GM18909 (cell line): ENCODE measurements at regions not wholly inside any gene's neighbourhood (a gene's known extent, or its start where the extent isn't known, plus 50 kb on each side); places are given as distances from the start of the nearest gene placed in this dataset.

Experiments
- ATAC-seq: cut with Tn5 transposase; IDR thresholded peaks from one replicate; pipeline ENCODE4 v1.9.1; 2021; ENCODE audit warnings: mild to moderate bottlenecking; ENCODE audit not compliant: unreplicated experiment, poor library complexity

DNA sequence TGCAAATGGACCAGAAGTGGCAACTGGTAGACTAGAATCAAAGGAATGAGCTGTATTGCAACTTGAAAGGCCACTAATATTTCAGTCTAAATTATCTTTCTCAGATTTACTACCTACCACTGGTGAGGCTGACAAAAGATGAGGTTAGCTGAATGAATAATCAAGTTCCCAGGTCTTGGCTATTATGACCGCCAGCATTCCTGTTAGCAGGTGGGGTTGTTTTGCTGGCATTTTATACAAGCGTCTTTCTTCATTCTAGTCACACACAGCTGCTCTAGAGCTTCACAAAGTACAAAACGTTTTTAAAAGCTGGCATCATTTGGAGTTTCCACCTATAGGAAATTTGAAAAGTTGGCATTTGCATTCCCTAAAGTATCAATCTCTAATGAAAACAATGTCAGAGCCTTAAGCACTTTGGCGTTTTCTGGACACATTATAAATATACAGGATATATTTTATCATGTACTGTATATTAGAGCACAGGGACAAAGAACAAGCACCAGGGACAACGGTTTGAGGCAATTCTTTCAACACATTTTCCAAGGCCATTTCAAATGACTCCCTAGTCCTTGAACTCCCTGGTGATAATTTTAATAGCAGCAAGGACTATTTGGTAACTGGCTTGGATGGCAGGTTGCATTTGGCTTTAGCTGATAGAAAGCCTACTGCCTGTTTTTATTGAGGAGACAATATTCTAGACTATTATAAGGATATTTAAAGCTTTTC lies 410.2 kb upstream of the CHST9 start:
- no peak for ATAC-seq

DNA sequence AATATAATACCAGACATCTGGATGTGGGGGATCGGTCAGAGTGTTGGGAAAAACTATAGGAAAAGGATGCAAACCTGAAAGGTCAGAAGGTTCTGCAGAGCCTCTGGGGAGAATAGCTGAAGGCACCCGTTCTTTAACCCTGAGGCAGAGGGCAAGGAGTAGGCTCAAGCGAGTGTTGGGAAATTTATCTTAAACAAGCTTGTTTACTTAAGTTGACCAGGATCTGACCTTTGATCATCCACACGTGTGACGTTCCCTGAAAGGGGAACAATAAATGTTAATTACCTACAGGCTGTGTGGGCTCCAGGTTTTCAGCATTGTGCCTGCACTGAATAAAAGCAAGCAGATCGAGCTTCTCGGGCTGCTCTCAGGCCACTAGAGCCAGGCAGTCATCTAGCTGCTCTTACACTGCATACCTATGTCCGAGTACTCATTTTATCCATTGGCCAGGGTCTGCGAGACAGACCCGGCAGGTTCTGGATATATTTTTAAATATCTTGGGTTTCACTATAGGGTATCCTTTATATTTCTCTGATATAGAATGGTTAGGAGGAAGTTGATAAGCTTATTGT lies 400.6 kb upstream of the CHST9 start:
- no peak for ATAC-seq

DNA sequence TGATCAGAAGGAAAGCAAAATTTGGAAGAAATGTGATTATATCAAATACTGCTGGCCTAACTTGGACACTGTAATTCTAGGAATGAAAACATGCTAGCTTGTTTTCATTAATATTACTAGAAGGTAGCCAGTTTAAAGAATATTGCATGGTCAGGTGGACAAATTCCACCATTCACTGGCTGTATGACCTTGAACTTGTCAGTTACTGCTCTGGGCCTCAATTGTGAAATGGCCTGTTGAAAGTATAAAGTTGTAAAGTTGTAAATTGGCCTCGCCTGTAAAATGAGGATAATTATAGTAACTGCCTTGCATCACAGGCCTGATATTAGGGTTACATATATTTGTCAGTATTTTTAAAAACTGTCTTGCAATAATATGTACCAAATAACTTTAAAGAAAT lies 398.4 kb upstream of the CHST9 start:
- ATAC-seq = no peak

GRCh38 chr18:27582760-27583412 lies 397.8 kb upstream of the CHST9 start:
- no peak for ATAC-seq

DNA sequence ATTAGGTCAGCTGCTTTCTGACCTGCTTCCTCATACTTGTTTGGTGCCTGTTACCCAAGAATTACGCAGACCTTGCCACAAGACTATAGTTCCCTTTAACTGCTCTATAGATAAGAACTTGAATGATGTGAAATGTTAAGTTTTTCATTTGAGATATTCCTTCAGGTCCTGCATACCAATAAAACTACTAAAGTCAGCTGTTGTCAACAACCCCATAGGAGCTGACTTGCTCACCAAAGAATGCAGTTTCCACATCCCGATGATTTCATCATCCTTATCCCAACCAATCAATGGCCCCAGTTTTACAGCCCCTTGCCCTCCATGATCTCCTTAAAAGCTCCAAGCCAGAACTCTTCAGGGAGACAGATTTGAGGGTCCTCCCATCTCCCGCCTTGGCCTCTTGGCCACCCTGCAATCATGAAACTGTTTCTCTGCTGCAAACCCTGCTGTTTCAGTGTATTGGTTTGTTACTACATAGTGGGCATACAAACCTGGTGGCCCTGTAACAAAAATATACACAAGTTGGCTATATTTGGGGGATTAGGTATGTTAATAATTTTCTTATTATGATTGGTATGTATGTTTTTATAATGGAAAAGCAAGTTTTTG lies 396.3 kb upstream of the CHST9 start:
- no peak for ATAC-seq

- ATAC-seq = no peak
Measured at GRCh38 chr18:27579364-27579763, 394.3 kb upstream of the CHST9 start.

DNA sequence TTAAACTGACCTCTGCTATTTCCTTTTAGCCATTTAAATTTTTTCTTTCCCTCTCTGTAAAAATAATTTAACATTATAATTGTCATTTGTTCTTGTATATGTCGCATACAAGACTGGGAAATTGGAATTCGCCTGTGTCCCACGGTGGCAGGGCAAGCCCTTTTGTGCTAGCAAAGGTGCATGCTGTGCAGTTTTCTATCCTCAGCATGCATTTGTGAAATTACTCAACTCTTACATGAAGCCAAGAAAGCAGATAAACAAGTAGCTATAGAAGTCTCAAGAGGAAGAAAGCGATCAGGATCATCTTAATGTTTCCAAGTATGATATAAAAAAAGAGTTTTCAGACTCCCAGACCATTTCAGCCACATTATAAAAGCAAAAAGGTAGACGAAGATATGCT lies 392.6 kb upstream of the CHST9 start:
- ATAC-seq = no peak

DNA sequence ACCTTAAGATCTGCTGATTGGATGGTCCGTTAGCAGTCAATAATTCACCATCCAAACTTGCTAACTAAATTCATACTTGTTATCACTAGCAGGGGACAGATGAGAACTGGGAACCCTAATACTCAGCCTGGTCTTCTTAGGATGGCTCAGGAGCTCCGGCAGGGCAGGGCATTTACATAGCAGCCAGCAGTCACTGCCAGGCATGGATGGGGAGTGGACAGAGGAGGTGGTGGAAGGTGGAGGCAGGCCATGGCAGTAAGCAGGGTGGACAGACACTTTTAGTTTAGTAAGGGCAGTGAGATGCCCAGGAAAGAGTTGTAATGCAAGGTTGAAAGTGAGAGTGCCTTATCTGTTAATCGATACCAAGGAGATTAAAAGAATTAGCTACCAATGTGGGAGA lies 392.2 kb upstream of the CHST9 start:
- no peak for ATAC-seq

DNA sequence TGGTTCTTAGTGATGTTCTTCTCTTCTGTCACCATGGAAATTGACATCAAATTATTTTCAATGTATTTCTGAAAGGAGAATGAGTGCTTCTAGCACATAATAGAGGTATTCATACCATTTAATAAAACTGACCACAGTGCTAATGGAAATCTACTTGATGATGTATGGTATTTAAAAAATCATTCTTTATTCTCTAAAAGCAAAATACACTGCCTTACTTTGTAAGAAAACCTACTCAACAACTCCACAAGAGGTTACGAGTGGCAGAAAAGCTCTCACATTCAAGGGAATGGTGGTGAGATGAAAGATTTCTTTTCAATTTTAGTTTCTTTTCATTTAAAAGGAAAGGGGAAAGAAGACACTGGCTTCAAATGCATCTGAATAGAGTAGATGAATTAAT lies 382.3 kb upstream of the CHST9 start:
- no peak for ATAC-seq

- no peak for ATAC-seq
Measured at GRCh38 chr18:27564066-27564465, 379.0 kb upstream of the CHST9 start.

- no peak for ATAC-seq
Measured at GRCh38 chr18:27558388-27559155, 373.5 kb upstream of the CHST9 start.

- no peak for ATAC-seq
Measured at GRCh38 chr18:27556741-27557140, 371.6 kb upstream of the CHST9 start.

GRCh38 chr18:27549335-27550039 lies 364.4 kb upstream of the CHST9 start:
- no peak for ATAC-seq

DNA sequence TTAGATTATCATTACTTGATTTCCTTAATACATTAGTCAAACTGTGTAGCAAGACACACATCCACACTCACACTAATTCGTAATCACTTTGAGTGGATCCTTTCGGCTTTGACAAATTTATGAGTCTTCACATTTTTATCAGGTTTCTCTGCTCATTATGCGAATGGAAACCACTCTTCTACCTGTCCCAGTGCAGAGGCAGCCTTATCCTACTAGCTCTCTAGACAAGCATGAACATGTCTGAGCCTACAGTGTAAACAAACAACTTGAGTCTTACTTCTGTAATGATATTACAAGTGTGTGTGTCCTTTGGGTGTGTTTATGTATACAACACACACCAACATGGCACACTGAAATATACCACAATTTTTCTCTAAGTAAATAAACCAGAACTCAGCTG lies 361.9 kb upstream of the CHST9 start:
- ATAC-seq = no peak

DNA sequence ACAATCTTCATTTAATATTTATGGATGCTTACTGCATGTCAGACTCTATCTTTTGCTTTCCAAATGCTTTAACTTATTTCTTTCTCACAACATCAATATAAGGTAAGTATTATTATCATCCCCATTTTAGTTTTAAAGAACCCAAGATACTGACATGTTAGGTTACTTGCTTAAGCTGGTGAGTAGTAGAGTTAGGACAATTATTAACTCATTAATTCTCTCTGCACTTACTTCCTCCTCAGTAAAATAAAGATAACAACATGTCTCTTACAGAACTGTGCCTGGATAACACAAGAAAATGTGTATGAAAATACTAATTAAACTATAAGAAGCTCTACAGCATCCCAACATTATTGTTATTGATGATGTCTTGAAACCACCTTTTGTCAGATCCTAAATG lies 359.1 kb upstream of the CHST9 start:
- ATAC-seq = no peak

- no peak for ATAC-seq
Measured at GRCh38 chr18:27541293-27541692, 356.2 kb upstream of the CHST9 start.

DNA sequence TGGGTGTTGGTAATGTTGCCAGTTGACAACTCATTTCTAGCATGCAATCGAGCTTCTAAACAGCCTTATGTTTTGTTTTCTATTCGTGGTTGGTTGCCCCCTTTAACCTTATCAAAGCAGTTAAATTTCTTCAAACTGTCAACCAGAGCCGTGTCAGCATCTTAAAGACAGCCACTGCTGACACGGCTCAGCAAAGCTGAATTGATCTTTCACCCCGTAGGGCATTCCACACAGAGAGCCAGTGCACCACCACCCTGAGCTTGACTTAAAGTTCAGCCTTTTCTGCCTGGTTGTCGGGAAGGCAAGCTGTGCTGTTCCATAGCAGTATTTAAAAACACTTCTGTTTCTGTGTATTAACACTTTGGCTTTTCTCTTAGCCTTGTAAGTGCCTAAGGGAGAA lies 355.0 kb upstream of the CHST9 start:
- ATAC-seq = no peak

DNA sequence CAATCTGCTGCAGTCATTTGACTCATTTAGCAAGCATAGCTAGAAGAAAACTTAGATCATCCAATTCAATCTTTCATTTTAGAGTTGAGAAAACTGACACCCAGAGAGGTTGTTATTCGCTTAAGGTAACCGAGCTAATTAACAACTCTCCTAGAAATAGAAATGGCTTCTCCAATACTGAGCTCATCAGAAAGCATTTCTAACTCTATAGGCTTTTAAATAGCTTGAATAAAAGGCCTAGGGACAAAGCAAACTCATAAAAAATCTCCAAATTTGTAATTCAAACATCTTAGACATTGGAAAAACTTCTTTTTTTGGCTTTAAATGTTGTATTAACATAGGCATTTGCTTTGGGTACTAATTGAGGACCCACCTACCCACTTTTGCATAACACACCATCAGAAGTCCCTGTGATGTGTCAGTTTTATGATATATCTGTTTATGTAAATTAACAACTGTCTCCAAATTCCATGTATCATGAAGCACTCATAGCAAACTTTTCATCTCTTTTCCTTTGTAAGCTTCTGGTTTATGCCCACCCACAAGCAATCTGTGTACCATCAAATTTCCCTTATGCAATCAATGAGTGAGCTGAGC lies 343.9 kb upstream of the CHST9 start:
- ATAC-seq = no peak

DNA sequence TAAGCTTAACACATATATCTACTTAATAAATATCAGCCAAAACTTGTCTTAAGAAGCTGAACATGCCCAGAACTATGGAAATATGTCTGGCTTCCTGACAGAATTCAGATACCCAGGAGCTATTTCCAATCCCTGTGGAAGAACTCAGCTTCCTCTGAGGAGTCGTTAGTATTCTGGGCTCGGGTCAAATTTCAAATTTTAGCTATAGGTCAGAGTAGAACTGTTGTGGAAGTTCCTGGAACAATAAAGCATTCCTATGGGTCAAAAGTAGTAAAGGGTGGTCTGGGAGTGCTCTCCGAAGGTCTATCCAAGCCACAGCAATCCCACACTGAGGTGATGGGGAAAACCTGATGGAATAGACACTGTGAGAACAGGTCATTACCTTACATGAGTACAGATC lies 342.7 kb upstream of the CHST9 start:
- ATAC-seq = no peak

- no peak for ATAC-seq
Measured at GRCh38 chr18:27520401-27520800, 335.3 kb upstream of the CHST9 start.
